Right lobe of liver (tissue), 6 donors: ENCODE measurements at regions not wholly inside any gene's neighbourhood (a gene's known extent, or its start where the extent isn't known, plus 50 kb on each side); places are given as distances from the start of the nearest gene placed in this dataset.

Source experiments
- ATAC-seq, 4 donors: fragments of 200-7000 bp; cut with Tn5 transposase; one replicate each; pipeline ENCODE4 v1.9.1; 2020; ENCODE audit warnings: mild to moderate bottlenecking in 4 of 4, moderate library complexity in 4 of 4
- DNase-seq, 3 donors: peaks; one replicate each; pipeline ENCODE4 v3.0.0-alpha.2; 2020
- H3K27ac ChIP-seq, 3 donors: fragments of 200-600 bp; one replicate each; pipeline ENCODE4 v1.8.0; 2022
- H3K27me3 ChIP-seq, 2 donors: fragments of 200-600 bp; one replicate each; pipeline ENCODE4 v1.8.0; 2022
- H3K36me3 ChIP-seq, 4 donors: fragments of 200-600 bp; sonication (generic) in 1 of 4; one replicate each; pipeline versions ENCODE4 v1.5.1 to v1.8.0; 2017 to 2022; ENCODE audit warnings: control low read depth in 1 of 4
- H3K4me1 ChIP-seq, 4 donors: fragments of 200-600 bp; sonication (generic) in 1 of 4; one replicate each; pipeline versions ENCODE4 v1.5.1 to v1.8.0; 2017 to 2022; ENCODE audit warnings: control low read depth in 1 of 4
- H3K4me3 ChIP-seq, 3 donors: fragments of 200-600 bp; one replicate each; pipeline ENCODE4 v1.8.0; 2022
- H3K9me3 ChIP-seq, 4 donors: fragments of 200-600 bp; sonication (generic) in 1 of 4; one replicate each; pipeline versions ENCODE4 v1.5.1 to v1.8.0; 2017 to 2022; ENCODE audit warnings: control low read depth in 1 of 4
- POLR2A ChIP-seq: fragments of 450-650 bp; IDR thresholded peaks from one replicate; pipeline ENCODE4 v1.6.1; 2017; ENCODE audit warnings: antibody characterized with exemption, mild to moderate bottlenecking
- WGBS: methylation state at CpG from one replicate; pipeline ENCODE4 v1.1.6; 2018; ENCODE audit warnings: low coverage, low lambda C conversion rate; ENCODE audit not compliant: insufficient coverage; ENCODE audit errors: missing lambda C conversion rate; 5-methylcytosine and 5-hydroxymethylcytosine counted together
- intact Hi-C, 2 donors: fragments of 100-400 bp; cut with DNase I; formaldehyde crosslinking; loops; one replicate each; pipeline versions ENCODE4 v1.11.2 to v1.14.1; 2022
- TF ChIP-seq, protein P1 (sequence below), 4 donors: fragments of 200-600 bp in 3 of 4; fragments of 450-650 bp in 1 of 4; IDR thresholded peaks; one replicate each; pipeline versions ENCODE4 v1.5.1 to v1.8.0; 2016 to 2022; ENCODE audit warnings: antibody characterized with exemption in 4 of 4, mild to moderate bottlenecking in 2 of 4
- donor health status: DM: no; HTN: yes; CAD: no.
- donor health status: DM: no; HTN: no; CAD: no.
- donor health status: DM: no; HTN: no; CAD: no.
- donor health status: DM: no; HTN: yes; CAD: no.
- donor health status: DM: no; HTN: yes; CAD: no.

DNA sequence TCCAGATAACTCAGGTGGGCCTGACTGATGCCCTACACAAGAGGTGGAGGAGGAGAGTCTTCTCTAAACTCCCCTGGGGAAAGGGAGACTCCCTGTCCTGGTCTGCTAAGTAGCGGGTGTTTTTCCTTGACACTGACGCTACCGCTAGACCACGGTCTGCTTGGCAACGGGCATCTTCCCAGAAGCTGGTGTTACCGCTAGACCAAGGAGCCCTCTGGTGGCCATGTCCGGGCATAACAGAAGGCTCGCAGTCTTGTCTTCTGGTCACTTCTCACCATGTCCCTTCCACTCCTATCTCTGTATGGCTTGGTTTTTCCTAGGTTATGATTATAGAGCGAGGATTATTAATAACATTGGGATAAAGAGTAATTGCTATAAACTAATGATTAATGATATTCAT is 965.5 kb downstream of the TMEM121 start:
- TF ChIP-seq, protein P1, sequence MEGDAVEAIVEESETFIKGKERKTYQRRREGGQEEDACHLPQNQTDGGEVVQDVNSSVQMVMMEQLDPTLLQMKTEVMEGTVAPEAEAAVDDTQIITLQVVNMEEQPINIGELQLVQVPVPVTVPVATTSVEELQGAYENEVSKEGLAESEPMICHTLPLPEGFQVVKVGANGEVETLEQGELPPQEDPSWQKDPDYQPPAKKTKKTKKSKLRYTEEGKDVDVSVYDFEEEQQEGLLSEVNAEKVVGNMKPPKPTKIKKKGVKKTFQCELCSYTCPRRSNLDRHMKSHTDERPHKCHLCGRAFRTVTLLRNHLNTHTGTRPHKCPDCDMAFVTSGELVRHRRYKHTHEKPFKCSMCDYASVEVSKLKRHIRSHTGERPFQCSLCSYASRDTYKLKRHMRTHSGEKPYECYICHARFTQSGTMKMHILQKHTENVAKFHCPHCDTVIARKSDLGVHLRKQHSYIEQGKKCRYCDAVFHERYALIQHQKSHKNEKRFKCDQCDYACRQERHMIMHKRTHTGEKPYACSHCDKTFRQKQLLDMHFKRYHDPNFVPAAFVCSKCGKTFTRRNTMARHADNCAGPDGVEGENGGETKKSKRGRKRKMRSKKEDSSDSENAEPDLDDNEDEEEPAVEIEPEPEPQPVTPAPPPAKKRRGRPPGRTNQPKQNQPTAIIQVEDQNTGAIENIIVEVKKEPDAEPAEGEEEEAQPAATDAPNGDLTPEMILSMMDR (IDR thresholded peaks at IDR 0.05) = peak in 1 of 4 donors; percentile 27
- TF ChIP-seq POLR2A = no peak
- no peak overlapping the region for H3K27ac ChIP-seq
- H3K4me1 ChIP-seq = no peaks in the 10 kb centered on the region
- no peak overlapping the region for H3K4me3 ChIP-seq
- ATAC-seq (no peak), DNase-seq (no peak)
- no peaks in the 10 kb centered on the region for H3K36me3 ChIP-seq
- WGBS = 39% methylated on average over 8 of the region's 9 CpGs
- intact Hi-C loops = no loop called here
- H3K9me3 ChIP-seq = no peaks in the 10 kb centered on the region
- H3K27me3 ChIP-seq = no peaks in the 10 kb centered on the region

DNA sequence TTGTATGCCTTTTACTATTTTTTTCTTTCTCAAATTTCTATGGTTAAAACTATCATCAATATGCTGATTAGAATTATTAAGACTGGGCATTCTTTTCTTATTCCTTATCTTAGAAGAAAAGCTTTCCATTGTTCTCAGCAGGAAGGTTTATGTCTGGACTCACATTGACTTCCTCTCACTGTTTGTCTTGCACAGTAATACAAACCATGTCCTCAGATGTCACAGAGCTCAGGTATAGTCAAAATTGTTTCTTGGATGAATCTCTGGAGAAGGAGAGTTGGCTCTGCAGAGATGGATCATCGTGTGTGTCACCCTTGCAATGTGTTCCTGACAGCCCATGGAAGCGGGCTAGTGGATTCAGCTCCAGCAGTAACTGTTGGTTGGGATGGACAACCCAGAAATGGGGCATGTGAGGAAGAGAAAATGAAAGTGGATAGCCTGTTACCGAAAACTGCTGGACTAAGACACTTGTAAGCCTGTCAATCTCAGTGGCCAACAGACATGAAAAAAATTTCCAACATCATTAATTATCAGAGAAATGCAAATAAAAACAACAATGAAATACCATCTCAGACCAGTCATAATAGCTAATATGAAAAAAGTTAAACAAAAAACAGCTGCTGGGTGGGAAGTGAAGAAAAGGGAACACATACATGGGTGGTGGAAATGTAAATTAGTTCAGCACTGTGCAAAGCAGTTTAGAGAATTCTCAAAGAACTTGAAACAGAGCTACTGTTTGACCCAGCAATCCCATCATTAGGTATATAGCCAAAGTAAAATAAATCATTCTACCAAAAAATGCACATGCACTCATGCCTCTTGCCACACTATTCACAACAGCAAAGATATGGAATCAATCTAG is 967.8 kb downstream of the TMEM121 start:
- H3K9me3 ChIP-seq = no peaks in the 10 kb centered on the region
- H3K4me3 ChIP-seq = no peak overlapping the region
- peak in 2 of 4 donors; percentile 19 to 51 for ATAC-seq

GRCh38 chr14:106500571-106500970 is 974.2 kb downstream of the TMEM121 start:
- H3K27me3 ChIP-seq = no peaks in the 10 kb centered on the region
- intact Hi-C loops = no loop called here
- ATAC-seq = no peak

More for the DNA sequence above, 967.8 kb downstream of the TMEM121 start:
- no peak overlapping the region for H3K27ac ChIP-seq
- no peaks in the 10 kb centered on the region for H3K36me3 ChIP-seq
- TF ChIP-seq, protein P1 (IDR thresholded peaks at IDR 0.05) = no peak
- TF ChIP-seq POLR2A = no peak
- H3K27me3 ChIP-seq = no peaks in the 10 kb centered on the region
- H3K4me1 ChIP-seq = no peaks in the 10 kb centered on the region
- 23% methylated on average over 3 of the region's 3 CpGs for WGBS
- intact Hi-C loops = no loop called here
- no peak for DNase-seq

GRCh38 chr14:106501898-106502297 is 975.5 kb downstream of the TMEM121 start:
- Histone ChIP-seq H3K36me3 (no peaks in the 10 kb centered on the region), H3K4me3 (no peak overlapping the region), H3K9me3 (no peaks in the 10 kb centered on the region), H3K4me1 (no peaks in the 10 kb centered on the region), H3K27me3 (no peaks in the 10 kb centered on the region), H3K27ac (no peak overlapping the region)
- intact Hi-C loops = no loop called here
- ATAC-seq = no peak
- TF ChIP-seq POLR2A = no peak
- TF ChIP-seq, protein P1 (IDR thresholded peaks at IDR 0.05) = no peak
- no peak for DNase-seq

More at GRCh38 chr14:106500571-106500970, 974.2 kb downstream of the TMEM121 start:
- DNase-seq = no peak
- no peaks in the 10 kb centered on the region for H3K36me3 ChIP-seq
- TF ChIP-seq, protein P1 (IDR thresholded peaks at IDR 0.05) = no peak
- no peak for TF ChIP-seq POLR2A
- H3K9me3 ChIP-seq = no peaks in the 10 kb centered on the region
- no peak overlapping the region for H3K27ac ChIP-seq
- H3K4me3 ChIP-seq = no peak overlapping the region
- H3K4me1 ChIP-seq = no peaks in the 10 kb centered on the region
- 25% methylated on average over 1 of the region's 1 CpG for WGBS
